LNCaP clone FGC (cell line): ENCODE measurements at regions not wholly inside any gene's neighbourhood (a gene's known extent, or its start where the extent isn't known, plus 50 kb on each side); places are given as distances from the start of the nearest gene placed in this dataset.
A peak's percentile ranks its signal among the peaks of the same experiment; 100 is the strongest.
"Not testable (repeated sequence)": the region's sequence is repeated elsewhere in the genome, so short reads cannot be mapped to it uniquely, and the experiment has no call there.

Source experiments
- DNase-seq: peaks from one replicate; pipeline ENCODE4 v3.0.0-alpha.2; 2011; ENCODE audit warnings: low read depth
- H3K4me3 ChIP-seq: 2 replicates; pipeline ENCODE4 v1.5.1; 2011; ENCODE audit warnings: mild to moderate bottlenecking, low read depth, low read length, control low read depth
- CTCF ChIP-seq: IDR thresholded peaks from 2 replicates; pipeline ENCODE4 v1.5.1; 2012; ENCODE audit warnings: mild to moderate bottlenecking; ENCODE audit not compliant: control insufficient read depth, insufficient read depth; ENCODE audit errors: extremely low read depth

GRCh38 chr5:163347671-163348070 is 89.7 kb upstream of the CCNG1 start:
- peak; percentile 27 for DNase-seq
- TF ChIP-seq CTCF: peak; percentile 86
- H3K4me3 ChIP-seq: no peak overlapping the region

GRCh38 chr5:163350083-163350482 is 87.3 kb upstream of the CCNG1 start:
- no peak for DNase-seq

GRCh38 chr5:163352531-163352930 is 84.9 kb upstream of the CCNG1 start:
- no peak overlapping the region for H3K4me3 ChIP-seq
- TF ChIP-seq CTCF: no peak
- DNase-seq: no peak

More at GRCh38 chr5:163350083-163350482, 87.3 kb upstream of the CCNG1 start:
- H3K4me3 ChIP-seq: no peak overlapping the region
- no peak for TF ChIP-seq CTCF

- not testable (repeated sequence) for H3K4me3 ChIP-seq, DNase-seq
Observed at GRCh38 chr5:163355811-163356210, 81.6 kb upstream of the CCNG1 start.

GRCh38 chr5:163357636-163358035 is 79.8 kb upstream of the CCNG1 start:
- DNase-seq: no peak
- H3K4me3 ChIP-seq: no peak overlapping the region
- no peak for TF ChIP-seq CTCF

- no peak for DNase-seq
- H3K4me3 ChIP-seq: no peak overlapping the region
- TF ChIP-seq CTCF: no peak
Observed at GRCh38 chr5:163360656-163361055, 76.7 kb upstream of the CCNG1 start.

GRCh38 chr5:163361450-163361849 is 75.9 kb upstream of the CCNG1 start:
- no peak for TF ChIP-seq CTCF
- DNase-seq: no peak
- H3K4me3 ChIP-seq: no peak overlapping the region
